ENCODE measurements at regions not wholly inside any gene's neighbourhood (a gene's known extent, or its start where the extent isn't known, plus 50 kb on each side); places are given as distances from the start of the nearest gene placed in this dataset.

DNA sequence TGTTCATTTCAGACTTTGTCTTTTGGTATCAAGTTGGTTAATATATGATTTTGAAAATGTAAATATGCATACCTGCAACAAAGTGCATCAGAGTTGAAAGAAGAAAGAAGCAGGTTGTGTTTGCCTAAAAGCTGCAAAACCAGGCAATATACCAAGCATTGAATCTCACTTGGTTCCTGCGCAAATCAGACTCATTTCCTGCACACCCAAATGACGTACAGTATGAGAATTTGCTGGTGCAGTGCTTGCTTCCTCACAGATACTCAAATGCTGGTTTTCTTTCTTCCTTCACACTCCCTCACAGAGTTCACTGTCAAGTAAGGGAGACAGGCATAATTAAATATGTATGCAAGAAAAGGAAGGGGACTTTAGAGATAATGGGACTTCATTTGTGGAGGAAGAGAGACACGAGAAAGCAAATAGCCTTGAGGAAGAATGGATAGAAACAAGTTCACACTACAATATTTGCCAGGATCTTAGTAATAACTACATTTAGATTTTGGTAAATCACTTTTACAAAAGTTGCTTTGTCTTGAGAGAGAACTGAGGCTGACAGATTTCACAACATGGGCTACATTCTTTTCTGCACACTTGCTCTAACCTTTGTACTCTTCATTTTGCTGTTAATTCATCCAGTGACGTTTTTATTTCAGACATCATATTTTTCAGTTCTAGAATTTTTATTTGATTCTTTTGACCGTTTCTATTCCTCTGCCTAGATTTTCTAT lies 56.9 kb upstream of the AOAH start:
- TF ChIP-seq CTCF (conservative IDR thresholded peaks at IDR 0.05) = no peak

GRCh38 chr7:36777855-36778254 lies 53.6 kb upstream of the AOAH start:
- DNase-seq = no peak
- H3K27ac ChIP-seq (ENCODE audit: low read depth, low read length) = no peak overlapping the region
- Mint-ChIP-seq H3K4me3 (no peak overlapping the region), H3K27ac (no peak overlapping the region), H3K27me3 (ENCODE audit: insufficient read depth) (no peaks in the 10 kb centered on the region), H3K9me3 (no peaks in the 10 kb centered on the region), H3K36me3 (ENCODE audit: low read depth) (no peaks in the 10 kb centered on the region), H3K4me1 (peaks cover 5% of the 10 kb centered on the region)
- TF ChIP-seq CTCF (conservative IDR thresholded peaks at IDR 0.05) = no peak
- peaks cover 5% of the 10 kb centered on the region for H3K4me1 ChIP-seq (ENCODE audit: control insufficient read depth, insufficient read depth, low read length)
- no peaks in the 10 kb centered on the region for H3K27me3 ChIP-seq (ENCODE audit: control insufficient read depth, insufficient read depth, low read length, poor library complexity, severe bottlenecking)
- H3K9me3 ChIP-seq (ENCODE audit: control insufficient read depth, low read length) = no peaks in the 10 kb centered on the region
- 93% methylated on average over 4 of the region's 4 CpGs; no CpG with 5 or more reads in 1 of the 2 experiments for WGBS, 2 experiments (ENCODE audit: insufficient coverage in 1 of 2, insufficient read length in 1 of 2)
- H3K36me3 ChIP-seq (ENCODE audit: control insufficient read depth, insufficient read depth, low read length) = no peaks in the 10 kb centered on the region
- no peak overlapping the region for H3K4me3 ChIP-seq (ENCODE audit: low read length)
- no peak overlapping the region for H3K9ac ChIP-seq (ENCODE audit: extremely low read depth, low read length, poor library complexity, severe bottlenecking)

More for the DNA sequence above, 56.9 kb upstream of the AOAH start:
- Mint-ChIP-seq H3K4me3 (no peak overlapping the region), H3K36me3 (ENCODE audit: low read depth) (no peaks in the 10 kb centered on the region), H3K9me3 (no peaks in the 10 kb centered on the region), H3K27ac (no peak overlapping the region), H3K27me3 (ENCODE audit: insufficient read depth) (no peaks in the 10 kb centered on the region), H3K4me1 (peaks cover 5% of the 10 kb centered on the region)
- 90 to 95% methylated on average over 5 of the region's 5 CpGs for WGBS, 2 experiments (ENCODE audit: insufficient coverage in 1 of 2, insufficient read length in 1 of 2)
- Histone ChIP-seq H3K9me3 (ENCODE audit: control insufficient read depth, low read length) (no peaks in the 10 kb centered on the region), H3K27ac (ENCODE audit: low read depth, low read length) (no peak overlapping the region), H3K9ac (ENCODE audit: extremely low read depth, low read length, poor library complexity, severe bottlenecking) (no peak overlapping the region), H3K36me3 (ENCODE audit: control insufficient read depth, insufficient read depth, low read length) (no peaks in the 10 kb centered on the region), H3K4me1 (ENCODE audit: control insufficient read depth, insufficient read depth, low read length) (peaks cover 5% of the 10 kb centered on the region), H3K4me3 (ENCODE audit: low read length) (no peak overlapping the region), H3K27me3 (ENCODE audit: control insufficient read depth, insufficient read depth, low read length, poor library complexity, severe bottlenecking) (no peaks in the 10 kb centered on the region)
- no peak for DNase-seq

- no peaks in the 10 kb centered on the region for H3K36me3 ChIP-seq (ENCODE audit: control insufficient read depth, insufficient read depth, low read length)
- H3K36me3 Mint-ChIP-seq (ENCODE audit: low read depth) = no peaks in the 10 kb centered on the region
- H3K9me3 ChIP-seq (ENCODE audit: control insufficient read depth, low read length) = no peaks in the 10 kb centered on the region
- no peak overlapping the region for H3K4me3 Mint-ChIP-seq
- 92 to 94% methylated on average over 3 to 7 of the region's 7 CpGs for WGBS, 2 experiments (ENCODE audit: insufficient coverage in 1 of 2, insufficient read length in 1 of 2)
- H3K9ac ChIP-seq (ENCODE audit: extremely low read depth, low read length, poor library complexity, severe bottlenecking) = no peak overlapping the region
- DNase-seq = no peak
- H3K27ac Mint-ChIP-seq = no peak overlapping the region
- H3K4me1 Mint-ChIP-seq = peaks cover 5% of the 10 kb centered on the region
- no peaks in the 10 kb centered on the region for H3K27me3 ChIP-seq (ENCODE audit: control insufficient read depth, insufficient read depth, low read length, poor library complexity, severe bottlenecking)
- peaks cover 5% of the 10 kb centered on the region for H3K4me1 ChIP-seq (ENCODE audit: control insufficient read depth, insufficient read depth, low read length)
- no peaks in the 10 kb centered on the region for H3K9me3 Mint-ChIP-seq
- H3K27ac ChIP-seq (ENCODE audit: low read depth, low read length) = no peak overlapping the region
- H3K27me3 Mint-ChIP-seq (ENCODE audit: insufficient read depth) = no peaks in the 10 kb centered on the region
- TF ChIP-seq CTCF (conservative IDR thresholded peaks at IDR 0.05) = no peak
- H3K4me3 ChIP-seq (ENCODE audit: low read length) = no peak overlapping the region
Observed at GRCh38 chr7:36777062-36777461, 52.8 kb upstream of the AOAH start.
